MM.1S (cell line): ENCODE measurements at regions not wholly inside any gene's neighbourhood (a gene's known extent, or its start where the extent isn't known, plus 50 kb on each side); places are given as distances from the start of the nearest gene placed in this dataset.

Experiments
- DNase-seq: peaks from one replicate; pipeline ENCODE4 v3.0.0-alpha.2; 2015
- H2AFZ ChIP-seq: fragments of 300-600 bp; sonication (generic); 2 replicates; pipeline ENCODE4 v1.6.0; 2016; ENCODE audit warnings: antibody characterized with exemption, low read length
- H3F3A ChIP-seq: fragments of 300-600 bp; sonication (generic); 2 replicates; pipeline ENCODE4 v1.6.1; 2016; ENCODE audit warnings: mild to moderate bottlenecking, antibody characterized with exemption, low read length, moderate library complexity, mixed read lengths; ENCODE audit not compliant: insufficient read depth
- H3K27ac ChIP-seq: fragments of 300-600 bp; sonication (generic); 2 replicates; pipeline ENCODE4 v1.5.1; 2016; ENCODE audit warnings: mild to moderate bottlenecking, low read length
- H3K27me3 ChIP-seq: fragments of 300-600 bp; sonication (generic); replicated peaks from 2 replicates; pipeline ENCODE4 v1.6.0; 2016; ENCODE audit warnings: low read length; ENCODE audit not compliant: insufficient read depth
- H3K36me3 ChIP-seq: fragments of 300-600 bp; sonication (generic); replicated peaks from 2 replicates; pipeline ENCODE4 v1.6.1; 2016; ENCODE audit warnings: mild to moderate bottlenecking, low read length, mixed read lengths; ENCODE audit not compliant: insufficient read depth
- H3K4me1 ChIP-seq: fragments of 300-600 bp; sonication (generic); 2 replicates; pipeline ENCODE4 v1.6.1; 2016; ENCODE audit warnings: low read length, mixed read lengths
- H3K4me2 ChIP-seq: fragments of 300-600 bp; sonication (generic); 2 replicates; pipeline ENCODE4 v1.6.0; 2016; ENCODE audit warnings: low read depth, low read length
- H3K4me3 ChIP-seq: fragments of 300-600 bp; sonication (generic); 2 replicates; pipeline ENCODE4 v1.5.1; 2016; ENCODE audit warnings: low read length, mixed read lengths
- H3K79me2 ChIP-seq: fragments of 300-600 bp; sonication (generic); 2 replicates; pipeline ENCODE4 v1.6.1; 2016; ENCODE audit warnings: mixed run types, low read length, mixed read lengths
- H3K9ac ChIP-seq: fragments of 300-600 bp; sonication (generic); 2 replicates; pipeline ENCODE4 v1.6.1; 2016; ENCODE audit warnings: low read length, mixed read lengths
- H3K9me2 ChIP-seq: fragments of 300-600 bp; sonication (generic); replicated peaks from 2 replicates; pipeline ENCODE4 v1.6.1; 2016; ENCODE audit warnings: mild to moderate bottlenecking, low read length, mixed read lengths; ENCODE audit not compliant: insufficient read depth
- H3K9me3 ChIP-seq: fragments of 300-600 bp; sonication (generic); replicated peaks from 2 replicates; pipeline ENCODE4 v1.6.1; 2016; ENCODE audit warnings: mild to moderate bottlenecking, low read length, mixed read lengths; ENCODE audit not compliant: insufficient read depth
- H4K20me1 ChIP-seq: fragments of 300-600 bp; sonication (generic); 2 replicates; pipeline ENCODE4 v1.6.1; 2016; ENCODE audit warnings: mild to moderate bottlenecking, low read length, moderate library complexity, mixed read lengths; ENCODE audit not compliant: insufficient read depth
- EZH2 ChIP-seq: fragments of 300-600 bp; sonication (generic); optimal IDR thresholded peaks from 2 replicates; pipeline ENCODE3; 2017; ENCODE audit warnings: low read depth, mild to moderate bottlenecking, antibody characterized with exemption, low read length, mixed read lengths
- EZH2phosphoT487 ChIP-seq: fragments of 300-600 bp; sonication (generic); IDR thresholded peaks from 2 replicates; pipeline ENCODE4 v1.6.1; 2018; ENCODE audit warnings: antibody characterized with exemption, low read length
- TF ChIP-seq, protein P1 (sequence below): fragments of 300-600 bp; sonication (generic); IDR thresholded peaks from 2 replicates; pipeline ENCODE4 v1.5.1; 2016; ENCODE audit warnings: antibody characterized with exemption, low read length, mixed read lengths

DNA sequence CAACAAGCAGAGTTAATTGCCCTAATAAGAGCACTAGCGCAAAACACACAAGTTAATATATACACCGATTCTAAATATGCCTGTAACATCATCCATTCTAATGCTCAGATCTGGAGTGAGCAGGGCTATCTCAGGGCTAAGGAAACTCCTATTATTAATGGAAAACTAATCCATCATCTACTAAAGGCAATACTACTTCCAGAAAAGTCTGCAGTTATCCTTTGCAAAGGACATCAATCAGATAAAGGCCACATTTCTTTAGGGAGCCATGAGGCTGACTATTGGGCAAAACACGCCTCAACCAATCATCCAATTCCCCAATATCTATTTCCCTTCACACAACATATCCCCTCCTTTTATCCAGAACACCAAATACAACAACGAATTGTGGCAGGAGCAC, 1032.3 kb upstream of the NUDT12 start:
- TF ChIP-seq EZH2phosphoT487 (no peak), EZH2 (no peak)
- TF ChIP-seq, protein P1, sequence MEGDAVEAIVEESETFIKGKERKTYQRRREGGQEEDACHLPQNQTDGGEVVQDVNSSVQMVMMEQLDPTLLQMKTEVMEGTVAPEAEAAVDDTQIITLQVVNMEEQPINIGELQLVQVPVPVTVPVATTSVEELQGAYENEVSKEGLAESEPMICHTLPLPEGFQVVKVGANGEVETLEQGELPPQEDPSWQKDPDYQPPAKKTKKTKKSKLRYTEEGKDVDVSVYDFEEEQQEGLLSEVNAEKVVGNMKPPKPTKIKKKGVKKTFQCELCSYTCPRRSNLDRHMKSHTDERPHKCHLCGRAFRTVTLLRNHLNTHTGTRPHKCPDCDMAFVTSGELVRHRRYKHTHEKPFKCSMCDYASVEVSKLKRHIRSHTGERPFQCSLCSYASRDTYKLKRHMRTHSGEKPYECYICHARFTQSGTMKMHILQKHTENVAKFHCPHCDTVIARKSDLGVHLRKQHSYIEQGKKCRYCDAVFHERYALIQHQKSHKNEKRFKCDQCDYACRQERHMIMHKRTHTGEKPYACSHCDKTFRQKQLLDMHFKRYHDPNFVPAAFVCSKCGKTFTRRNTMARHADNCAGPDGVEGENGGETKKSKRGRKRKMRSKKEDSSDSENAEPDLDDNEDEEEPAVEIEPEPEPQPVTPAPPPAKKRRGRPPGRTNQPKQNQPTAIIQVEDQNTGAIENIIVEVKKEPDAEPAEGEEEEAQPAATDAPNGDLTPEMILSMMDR = no peak
- H3K9ac ChIP-seq = no peak overlapping the region

DNA sequence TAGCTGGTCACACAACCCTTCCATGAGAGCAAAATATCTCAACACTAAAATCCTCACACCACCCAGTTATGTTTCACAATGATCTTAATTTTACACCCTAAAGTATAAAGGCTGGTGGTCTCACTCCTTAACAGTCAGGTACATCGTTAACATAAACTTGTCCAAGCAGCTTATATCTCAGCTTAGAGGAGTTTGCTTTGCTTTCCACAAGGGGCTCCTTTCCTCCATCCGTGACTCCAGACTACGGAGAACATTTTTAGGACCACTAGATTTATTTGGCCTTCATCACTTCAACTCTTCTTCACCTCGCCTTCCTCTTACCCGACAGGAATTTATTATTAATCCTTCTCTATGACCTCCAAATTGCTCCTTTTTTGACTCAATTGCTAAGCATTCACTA, 1014.1 kb upstream of the NUDT12 start:
- Histone ChIP-seq H3K27me3 (no peaks in the 10 kb centered on the region), H3K79me2 (no peaks in the 10 kb centered on the region), H3K27ac (no peak overlapping the region), H3K9me3 (no peaks in the 10 kb centered on the region), H3K4me3 (no peak overlapping the region), H3K4me1 (no peaks in the 10 kb centered on the region), H2AFZ (no peak overlapping the region), H3K9me2 (no peaks in the 10 kb centered on the region), H3K9ac (no peak overlapping the region), H4K20me1 (no peaks in the 10 kb centered on the region), H3K4me2 (no peak overlapping the region), H3K36me3 (no peaks in the 10 kb centered on the region), H3F3A (no peaks in the 10 kb centered on the region)
- no peak for DNase-seq
- TF ChIP-seq EZH2phosphoT487 = no peak
- TF ChIP-seq EZH2 = no peak
- TF ChIP-seq, protein P1 = no peak

More for the DNA sequence above, 1032.3 kb upstream of the NUDT12 start:
- H3K27me3 ChIP-seq = no peaks in the 10 kb centered on the region
- no peaks in the 10 kb centered on the region for H3K79me2 ChIP-seq
- H2AFZ ChIP-seq = no peak overlapping the region
- H3K9me2 ChIP-seq = no peaks in the 10 kb centered on the region
- no peaks in the 10 kb centered on the region for H4K20me1 ChIP-seq
- no peak for DNase-seq
- H3K36me3 ChIP-seq = no peaks in the 10 kb centered on the region
- no peaks in the 10 kb centered on the region for H3F3A ChIP-seq
- no peaks in the 10 kb centered on the region for H3K4me1 ChIP-seq
- no peak overlapping the region for H3K4me3 ChIP-seq
- no peak overlapping the region for H3K4me2 ChIP-seq
- H3K27ac ChIP-seq = no peak overlapping the region
- no peaks in the 10 kb centered on the region for H3K9me3 ChIP-seq

DNA sequence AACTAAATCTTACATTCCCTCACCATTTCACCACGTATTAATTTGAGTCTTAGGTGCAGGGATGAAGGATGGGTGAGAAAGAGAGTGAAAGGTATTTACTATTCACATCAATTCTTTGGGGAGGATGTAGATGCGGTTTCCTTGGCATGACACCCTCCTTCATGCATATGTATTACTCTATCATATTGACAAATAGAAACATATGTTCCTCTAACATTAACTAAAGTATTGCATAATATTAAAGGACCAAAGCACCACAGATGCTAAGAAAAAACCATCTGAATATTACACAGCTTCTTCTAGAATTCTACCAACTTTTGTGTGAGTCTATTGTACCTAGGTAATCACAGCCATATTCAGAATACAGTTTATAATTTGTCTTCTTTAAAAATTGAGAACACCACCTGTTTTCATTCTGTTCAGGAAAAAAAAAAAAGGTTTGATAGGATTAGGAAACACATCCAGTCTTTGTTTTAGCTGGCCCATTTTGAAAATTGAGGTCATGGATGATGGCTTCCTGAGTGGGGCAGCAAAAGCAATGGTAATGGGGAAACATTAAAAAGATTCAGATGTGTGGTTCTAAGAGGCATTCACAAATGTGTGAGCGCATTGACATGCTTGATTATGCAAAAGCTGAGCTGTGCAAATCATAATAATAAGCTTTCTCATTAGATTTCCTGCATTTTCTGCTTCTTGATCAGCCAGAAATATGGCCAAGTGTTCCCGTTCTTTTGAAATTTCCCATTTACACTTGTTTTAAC, 1011.5 kb upstream of the NUDT12 start:
- Histone ChIP-seq H3K79me2 (no peaks in the 10 kb centered on the region), H3K9me2 (no peaks in the 10 kb centered on the region), H2AFZ (no peak overlapping the region), H3K4me1 (no peaks in the 10 kb centered on the region), H3F3A (no peaks in the 10 kb centered on the region), H4K20me1 (no peaks in the 10 kb centered on the region), H3K9me3 (no peaks in the 10 kb centered on the region), H3K4me3 (no peak overlapping the region), H3K9ac (no peak overlapping the region), H3K27me3 (no peaks in the 10 kb centered on the region), H3K36me3 (no peaks in the 10 kb centered on the region), H3K4me2 (no peak overlapping the region), H3K27ac (no peak overlapping the region)
- DNase-seq = no peak
- no peak for TF ChIP-seq EZH2phosphoT487
- TF ChIP-seq, protein P1 = no peak
- TF ChIP-seq EZH2 = no peak
